K562 (cell line): ENCODE measurements at regions not wholly inside any gene's neighbourhood (a gene's known extent, or its start where the extent isn't known, plus 50 kb on each side); places are given as distances from the start of the nearest gene placed in this dataset.

ENCODE experiments used
- ATF3 ChIP-seq, 2 experiments: fragments of 450-650 bp in 1 of 2; sonication (generic) in 1 of 2; formaldehyde crosslinking in 1 of 2; IDR thresholded peaks in 1 of 2; conservative IDR thresholded peaks in 1 of 2; 2 replicates each; pipeline versions ENCODE4 v1.6.1 to v1.8.1; 2016 to 2023; ENCODE audit warnings: mild to moderate bottlenecking in 2 of 2, moderate library complexity in 2 of 2, inconsistent platforms in 1 of 2, missing genetic modification reagents in 1 of 2
- CEBPB ChIP-seq: fragments of 450-650 bp; IDR thresholded peaks from 2 replicates; pipeline ENCODE4 v1.6.1; 2016; ENCODE audit warnings: missing genetic modification characterization, missing compliant biosample characterization
- CEBPZ ChIP-seq: fragments of 150-350 bp; IDR thresholded peaks from 2 replicates; pipeline ENCODE4 v1.6.1; 2014; ENCODE audit warnings: low read depth, mild to moderate bottlenecking, low read length, borderline replicate concordance
- CREB3L1 ChIP-seq: fragments of 450-650 bp; IDR thresholded peaks from 2 replicates; pipeline ENCODE4 v1.6.1; 2014; ENCODE audit warnings: low read depth, mild to moderate bottlenecking, moderate library complexity, borderline replicate concordance
- CXXC5 ChIP-seq: fragments of 250-450 bp; sonication (Bioruptor Pico); IDR thresholded peaks from 2 replicates; pipeline ENCODE4 v1.8.0; 2022; ENCODE audit warnings: inconsistent platforms, mild to moderate bottlenecking, moderate library complexity
- DPF2 ChIP-seq: fragments of 450-650 bp; IDR thresholded peaks from 2 replicates; pipeline ENCODE4 v1.6.1; 2016
- ELF1 ChIP-seq: fragments of 200-800 bp; sonication (Bioruptor generic); IDR thresholded peaks from 2 replicates; pipeline ENCODE4 v1.6.1; 2016; ENCODE audit warnings: missing genetic modification characterization, missing compliant biosample characterization
- ELF2 ChIP-seq: fragments of 250-450 bp; sonication (Bioruptor Pico); IDR thresholded peaks from 2 replicates; pipeline ENCODE4 v1.5.0; 2021; ENCODE audit warnings: mild to moderate bottlenecking
- HNRNPK ChIP-seq: fragments of 200-400 bp; formaldehyde crosslinking; IDR thresholded peaks from one replicate; pipeline ENCODE4 v1.6.1; 2018; ENCODE audit warnings: mild to moderate bottlenecking, low read depth, low read length; ENCODE audit not compliant: poor library complexity, severe bottlenecking
- KHSRP ChIP-seq: fragments of 450-650 bp; IDR thresholded peaks from 2 replicates; pipeline ENCODE4 v1.6.1; 2017
- MECOM ChIP-seq: fragments of 250-450 bp; sonication (Bioruptor Pico); IDR thresholded peaks from 2 replicates; pipeline ENCODE4 v1.8.0; 2022; ENCODE audit warnings: inconsistent platforms
- MTA1 ChIP-seq: fragments of 450-650 bp; IDR thresholded peaks from 2 replicates; pipeline ENCODE4 v1.6.1; 2017; ENCODE audit warnings: borderline replicate concordance
- POLR2H ChIP-seq: IDR thresholded peaks from 2 replicates; pipeline ENCODE4 v1.6.1; 2016; ENCODE audit warnings: missing genetic modification characterization, low read depth, mild to moderate bottlenecking, control low read depth, missing compliant biosample characterization, moderate library complexity
- PTTG1 ChIP-seq: fragments of 450-650 bp; IDR thresholded peaks from 2 replicates; pipeline ENCODE4 v1.6.1; 2016; ENCODE audit warnings: low read depth, mild to moderate bottlenecking, missing genetic modification characterization, missing compliant biosample characterization
- RAD21 ChIP-seq, 2 experiments: fragments of 250-450 bp in 1 of 2; fragments of 450-650 bp in 1 of 2; sonication (Bioruptor Pico) in 1 of 2; formaldehyde crosslinking in 1 of 2; IDR thresholded peaks in 1 of 2; conservative IDR thresholded peaks in 1 of 2; 2 replicates each; pipeline versions ENCODE4 v1.4.0 to v1.8.0; 2020 to 2022; ENCODE audit warnings: mild to moderate bottlenecking in 2 of 2, moderate library complexity in 1 of 2
- ZBTB33 ChIP-seq: sonication (generic); formaldehyde crosslinking; IDR thresholded peaks from 2 replicates; pipeline ENCODE4 v1.8.1; 2023; ENCODE audit warnings: mild to moderate bottlenecking, missing genetic modification reagents
- ZBTB5 ChIP-seq: fragments of 450-650 bp; IDR thresholded peaks from 2 replicates; pipeline ENCODE4 v1.6.1; 2017; ENCODE audit warnings: antibody characterized with exemption

- TF ChIP-seq KHSRP (no peak), ZBTB33 (CRISPR knock-in tag) (no peak), HNRNPK (no peak), RAD21 (CRISPR knock-in tag; conservative IDR thresholded peaks at IDR 0.05 in 1 of 2, IDR thresholded peaks at IDR 0.05 in 1 of 2) (0 out of 4 replicates have a peak, but pooled peaks of 1 of the 2 experiments have one; percentile 7), MTA1 (no peak), ELF2 (CRISPR knock-in tag) (0 out of 2 replicates have a peak, but pooled peaks have one; percentile 17), PTTG1 (tag) (no peak), CREB3L1 (no peak), CEBPZ (no peak), ZBTB5 (no peak), MECOM (no peak), ELF1 (tag) (no peak), CXXC5 (CRISPR knock-in tag) (no peak), POLR2H (tag) (0 out of 2 replicates have a peak, but pooled peaks have one; percentile 60), ATF3 (IDR thresholded peaks at IDR 0.05) (peak; percentile 47; the same call in 1 of the 2 replicates), ATF3 (CRISPR knock-in tag; conservative IDR thresholded peaks at IDR 0.05) (no peak), CEBPB (tag) (peak; percentile 93), DPF2 (no peak)
These were observed 339.9 kb upstream of the SPRY2 start (continued) for GRCh38 chr13:80680786-80681366.
